ENCODE measurements at regions not wholly inside any gene's neighbourhood (a gene's known extent, or its start where the extent isn't known, plus 50 kb on each side); places are given as distances from the start of the nearest gene placed in this dataset.
A peak's percentile ranks its signal among the peaks of the same experiment; 100 is the strongest.
"Not testable (repeated sequence)": the region's sequence is repeated elsewhere in the genome, so short reads cannot be mapped to it uniquely, and the experiment has no call there.

DNA sequence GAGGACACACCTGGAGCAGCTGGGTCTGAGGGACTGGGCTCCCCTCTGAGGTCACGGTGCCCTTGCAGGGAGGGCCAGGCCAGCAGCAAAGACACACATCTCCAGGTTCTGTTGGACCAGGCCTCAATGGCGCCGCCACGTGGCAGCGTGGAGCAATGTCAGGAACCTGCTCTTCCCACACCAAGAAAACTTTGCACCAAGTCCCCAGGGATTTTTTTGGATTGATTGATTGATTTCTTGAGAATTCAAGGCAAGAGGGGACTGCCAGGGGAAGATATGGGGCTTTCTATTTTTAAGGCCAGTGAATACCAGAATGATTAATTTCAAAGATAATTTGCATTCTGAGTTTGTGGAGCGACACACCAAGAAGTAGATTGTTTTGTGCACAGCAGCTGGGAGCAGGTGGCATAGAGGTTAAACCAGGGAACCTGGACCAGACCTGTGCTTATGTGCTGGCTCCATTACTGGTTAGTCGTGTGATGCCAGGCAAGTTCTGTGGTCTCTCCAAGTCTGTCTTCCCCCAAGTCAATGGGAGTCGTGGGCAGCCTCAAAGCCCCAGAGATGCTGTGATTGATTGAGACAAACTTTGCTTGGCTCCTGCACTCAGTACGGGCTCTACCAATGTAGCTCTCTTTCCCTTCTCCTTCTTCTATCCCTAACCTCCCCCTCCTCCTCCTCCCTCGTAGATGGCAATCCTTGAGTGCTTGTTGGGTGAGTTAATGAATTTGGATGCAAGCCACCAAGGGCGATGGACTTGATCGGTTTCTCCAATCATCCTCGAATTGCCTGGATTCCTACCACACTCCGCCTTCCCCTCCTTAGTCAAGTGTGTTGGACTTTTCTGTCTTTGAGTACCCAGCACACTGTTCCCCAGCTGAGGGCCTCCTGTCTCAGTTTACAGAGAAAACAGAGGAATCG is 96.2 kb upstream of the TRPM1 start:
- in situ Hi-C loops (cut with MboI; ENCODE audit: low pct_unique_long_range_greater_than_20kb in 2 of 9, low sequenced_read_pairs in 9 of 9, unreplicated experiment in 9 of 9) = loop anchor here in 2 of 9 experiments (25.0 kb wide), 2 partner anchors 240 to 290 kb away; no protein-coding TSS in a partner anchor
- Histone ChIP-seq H3K4me1 (replicated peaks in 1 of 2) (no peaks in the 10 kb centered on the region), H3K4me3 (no peak overlapping the region), H3K27ac (no peak overlapping the region)
- 29 to 88% (median 67%) methylated on average over 2 to 11 of the region's 15 CpGs; no CpG with 5 or more reads in 2 of the 10 experiments for WGBS, 10 experiments
- peak in 3 of 8 experiments; percentile 35 to 66 (median 52) for ATAC-seq (replicated peaks in 6 of 8)

DNA sequence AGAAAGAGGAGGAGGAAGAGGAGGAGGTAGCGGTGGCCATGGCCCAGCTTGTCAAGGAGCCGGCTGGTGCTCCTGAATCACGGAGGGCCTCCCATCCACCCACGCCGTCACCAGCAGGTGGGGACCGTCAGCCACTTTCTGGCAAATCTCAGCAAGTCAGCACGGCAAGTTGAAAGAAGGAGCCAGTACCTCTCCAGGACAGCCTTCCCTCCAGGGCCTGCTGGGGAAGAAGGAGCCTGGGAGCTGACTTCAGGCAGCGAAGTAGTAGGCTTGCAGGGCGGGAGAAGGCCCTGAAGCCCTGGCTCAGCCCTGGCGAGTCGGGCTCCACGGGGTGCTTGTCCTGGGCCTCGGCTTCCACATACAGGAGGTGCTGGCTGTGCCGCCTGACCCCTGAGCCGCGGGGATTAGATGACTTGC is 99.2 kb upstream of the TRPM1 start:
- ATAC-seq (replicated peaks in 6 of 8) = peak; percentile 27 to 88 (median 76)
- no peak overlapping the region for H3K4me3 ChIP-seq
- in situ Hi-C loops (cut with MboI; ENCODE audit: low pct_unique_long_range_greater_than_20kb in 2 of 9, low sequenced_read_pairs in 9 of 9, unreplicated experiment in 9 of 9) = loop anchor here in 3 of 9 experiments (10.0 to 25.0 kb wide), 3 partner anchors 112 to 287 kb away; no protein-coding TSS in a partner anchor
- no peak overlapping the region for H3K27ac ChIP-seq
- 75 to 80% (median 80%) methylated on average over 2 of the region's 16 CpGs; no CpG with 5 or more reads in 7 of the 10 experiments for WGBS, 10 experiments
- peaks cover 0 to 6% of the 10 kb centered on the region in 2 donors for H3K4me1 ChIP-seq (replicated peaks in 1 of 2)

DNA sequence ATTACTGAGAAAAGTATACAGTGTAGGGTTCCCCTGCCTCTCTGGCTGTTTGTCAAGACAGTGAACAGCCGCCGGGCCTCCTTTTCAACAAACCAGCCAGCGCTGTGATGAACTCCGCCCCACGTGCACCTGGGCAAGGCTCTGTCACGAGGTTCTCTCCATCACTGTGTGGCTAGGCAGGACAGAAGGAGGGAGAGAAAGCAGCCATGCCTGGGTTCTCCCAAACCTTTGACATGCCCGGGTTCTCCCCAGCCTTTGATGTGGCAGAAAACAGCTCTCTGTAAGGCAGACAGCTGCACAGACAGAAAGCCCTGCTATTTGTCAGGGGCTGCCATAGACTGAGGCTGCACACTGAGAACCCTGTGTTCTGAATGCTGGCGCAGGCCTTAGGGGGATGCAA is 101.4 kb upstream of the TRPM1 start:
- in situ Hi-C loops (cut with MboI; ENCODE audit: low pct_unique_long_range_greater_than_20kb in 2 of 9, low sequenced_read_pairs in 9 of 9, unreplicated experiment in 9 of 9) = loop anchor here in 3 of 9 experiments (10.0 to 25.0 kb wide), 3 partner anchors 109 to 284 kb away; no protein-coding TSS in a partner anchor
- WGBS, 10 experiments = 43 to 83% (median 71%) methylated on average over 1 to 8 of the region's 8 CpGs; no CpG with 5 or more reads in 4 of the 10 experiments
- Histone ChIP-seq H3K4me3 (no peak overlapping the region), H3K4me1 (replicated peaks in 1 of 2) (peaks cover 0 to 6% of the 10 kb centered on the region in 2 donors), H3K27ac (no peak overlapping the region)
- peak in 3 of 8 experiments; percentile 10 to 42 (median 28) for ATAC-seq (replicated peaks in 6 of 8)

DNA sequence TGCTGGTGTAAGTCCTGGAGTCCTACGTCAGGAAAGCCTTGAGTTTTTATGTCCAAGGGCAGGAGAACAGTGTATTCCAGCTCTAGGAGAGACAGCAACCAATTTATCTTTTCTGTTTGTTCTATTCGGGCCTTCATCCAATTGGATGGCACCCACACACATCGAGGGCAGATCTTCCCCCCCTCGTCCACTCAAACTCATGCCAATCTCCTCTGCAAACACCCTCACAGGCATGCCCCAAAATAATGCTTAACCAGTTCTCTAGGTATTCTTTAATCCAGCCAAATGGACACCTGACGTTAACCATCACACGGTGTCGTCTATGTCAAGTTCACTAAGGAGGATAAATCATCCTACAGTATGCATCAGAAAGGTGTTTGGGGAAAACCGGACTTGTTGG is 102.5 kb upstream of the TRPM1 start:
- Histone ChIP-seq H3K27ac (no peak overlapping the region), H3K4me3 (no peak overlapping the region), H3K4me1 (replicated peaks in 1 of 2) (peaks cover 0 to 6% of the 10 kb centered on the region in 2 donors)
- no peak for ATAC-seq (replicated peaks in 6 of 8)
- in situ Hi-C loops (cut with MboI; ENCODE audit: low pct_unique_long_range_greater_than_20kb in 2 of 9, low sequenced_read_pairs in 9 of 9, unreplicated experiment in 9 of 9) = loop anchor here in 3 of 9 experiments (10.0 to 25.0 kb wide), 3 partner anchors 108 to 283 kb away; no protein-coding TSS in a partner anchor
- 30 to 100% (median 87%) methylated on average over 1 to 6 of the region's 8 CpGs; no CpG with 5 or more reads in 2 of the 10 experiments for WGBS, 10 experiments

DNA sequence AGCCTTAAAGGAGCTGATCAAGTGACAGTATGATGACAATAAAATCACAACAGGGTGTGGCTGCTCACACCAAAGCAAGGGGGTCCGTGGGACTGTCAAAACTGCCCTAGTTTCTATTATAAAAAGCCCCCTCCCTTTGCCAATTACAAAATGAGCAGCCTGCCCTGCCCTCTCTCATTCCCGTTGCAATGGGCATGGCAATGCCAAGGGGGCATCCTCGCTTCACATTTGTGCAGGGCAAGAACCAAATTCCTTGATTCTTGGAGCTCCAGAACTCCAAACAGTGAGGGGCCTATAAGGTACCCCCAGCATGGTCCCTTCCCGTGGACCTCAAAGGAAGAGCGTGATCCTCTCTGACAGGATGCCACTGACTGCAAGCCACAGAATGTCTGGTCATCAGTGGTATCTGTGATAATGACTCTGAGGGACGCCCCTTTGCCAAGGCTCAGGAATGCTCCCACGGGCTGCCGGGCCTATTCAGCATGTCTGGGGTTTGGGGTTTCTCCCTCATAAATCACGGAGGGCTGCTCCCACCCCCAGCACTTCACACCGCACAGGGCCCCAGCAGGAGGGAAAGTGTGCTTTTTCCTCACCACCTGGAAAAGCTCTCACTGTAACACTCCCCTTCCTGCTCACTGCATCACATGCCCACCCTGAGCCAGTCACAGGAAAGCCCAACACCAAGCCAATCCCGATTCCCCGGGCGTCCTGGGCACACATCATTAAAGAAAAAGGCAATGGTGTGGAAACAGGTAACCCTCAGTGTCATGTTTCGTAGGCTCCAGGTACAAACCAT is 105.1 kb upstream of the TRPM1 start:
- in situ Hi-C loops (cut with MboI; ENCODE audit: low pct_unique_long_range_greater_than_20kb in 2 of 9, low sequenced_read_pairs in 9 of 9, unreplicated experiment in 9 of 9) = loop anchor here in 3 of 9 experiments (10.0 to 25.0 kb wide), 3 partner anchors 106 to 281 kb away; no protein-coding TSS in a partner anchor
- Histone ChIP-seq H3K4me3 (no peak overlapping the region), H3K4me1 (replicated peaks in 1 of 2) (peaks cover 0 to 6% of the 10 kb centered on the region in 2 donors), H3K27ac (no peak overlapping the region)
- 20 to 100% (median 68%) methylated on average over 1 to 4 of the region's 14 CpGs; no CpG with 5 or more reads in 2 of the 10 experiments for WGBS, 10 experiments
- peak in 1 of 8 experiments; percentile 18 for ATAC-seq (replicated peaks in 6 of 8)

DNA sequence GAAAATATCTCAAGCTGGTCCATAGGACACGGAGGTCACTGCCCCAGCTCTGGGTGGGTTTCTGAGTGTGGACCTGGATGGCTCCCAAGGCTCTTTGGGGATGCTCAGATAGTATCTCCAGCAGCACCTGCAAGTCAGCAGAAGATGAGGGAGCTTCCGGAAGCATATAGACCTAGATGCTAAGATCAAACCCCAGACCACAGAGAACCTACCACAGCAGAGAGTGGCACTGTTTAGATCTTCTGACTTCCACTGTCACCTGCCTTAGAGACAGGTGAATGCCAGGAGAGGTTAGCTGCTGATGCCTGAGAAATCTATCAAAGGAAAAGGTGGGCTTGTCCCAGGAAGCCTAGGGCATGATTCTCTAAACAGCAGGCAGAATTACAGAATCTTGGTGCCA is 105.7 kb upstream of the TRPM1 start:
- in situ Hi-C loops (cut with MboI; ENCODE audit: low pct_unique_long_range_greater_than_20kb in 2 of 9, low sequenced_read_pairs in 9 of 9, unreplicated experiment in 9 of 9) = loop anchor here in 3 of 9 experiments (10.0 to 25.0 kb wide), 3 partner anchors 105 to 280 kb away; no protein-coding TSS in a partner anchor
- ATAC-seq (replicated peaks in 6 of 8) = no peak
- WGBS, 10 experiments = 33 to 100% (median 63%) methylated on average over 1 of the region's 2 CpGs; no CpG with 5 or more reads in 4 of the 10 experiments

DNA sequence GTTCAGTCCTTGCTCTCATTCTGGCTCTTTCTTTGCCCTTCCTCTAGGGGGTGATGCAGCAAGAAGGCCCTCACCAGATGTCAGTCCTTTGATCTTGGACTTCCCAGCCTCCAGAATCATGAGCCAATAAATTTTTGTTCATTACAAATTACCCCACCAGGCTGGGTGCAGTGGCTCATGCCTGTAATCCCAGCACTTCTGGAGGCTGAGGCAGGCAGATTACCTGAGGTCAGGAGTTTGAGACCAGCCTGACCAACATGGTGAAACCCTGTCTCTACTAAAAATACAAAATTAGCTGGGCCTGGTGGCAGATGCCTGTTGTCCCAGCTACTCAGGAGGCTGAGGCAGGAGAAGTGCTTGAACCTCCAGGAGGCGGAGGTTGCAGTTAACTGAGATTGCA is 106.3 kb upstream of the TRPM1 start:
- not testable (repeated sequence) for H3K27ac ChIP-seq; H3K4me3 ChIP-seq; ATAC-seq (replicated peaks in 6 of 8); H3K4me1 ChIP-seq (replicated peaks in 1 of 2)
- in situ Hi-C loops (cut with MboI; ENCODE audit: low pct_unique_long_range_greater_than_20kb in 2 of 9, low sequenced_read_pairs in 9 of 9, unreplicated experiment in 9 of 9) = loop anchor here in 3 of 9 experiments (10.0 to 25.0 kb wide), 3 partner anchors 104 to 279 kb away; no protein-coding TSS in a partner anchor
- WGBS, 10 experiments = 83 to 100% (median 100%) methylated on average over 1 of the region's 1 CpG; no CpG with 5 or more reads in 6 of the 10 experiments

More for the DNA sequence above, 105.7 kb upstream of the TRPM1 start:
- Histone ChIP-seq H3K4me3 (no peak overlapping the region), H3K27ac (no peak overlapping the region), H3K4me1 (replicated peaks in 1 of 2) (peaks cover 0 to 6% of the 10 kb centered on the region in 2 donors)

DNA sequence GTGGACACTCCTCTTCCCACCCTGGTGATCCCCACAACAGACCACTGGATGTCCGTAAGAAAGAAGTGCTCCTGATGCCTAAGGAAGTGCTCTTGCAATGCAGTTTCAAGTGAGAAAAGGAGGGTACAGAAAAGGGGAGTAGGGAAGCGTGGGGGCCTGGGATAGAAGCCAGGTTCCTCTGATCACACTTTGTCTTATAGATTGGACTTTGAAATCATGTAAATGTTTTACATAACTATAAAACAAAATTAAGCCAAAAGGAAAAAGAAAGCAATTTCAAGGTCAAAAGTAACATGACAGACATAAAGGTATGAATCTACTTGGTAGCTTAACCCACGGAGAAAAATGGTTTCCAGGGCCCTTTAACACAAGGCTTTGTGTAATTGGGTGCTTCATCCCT is 107.3 kb upstream of the TRPM1 start:
- no peak overlapping the region for H3K4me3 ChIP-seq
- H3K4me1 ChIP-seq (replicated peaks in 1 of 2) = no peaks in the 10 kb centered on the region
- WGBS, 10 experiments = 50 to 100% (median 80%) methylated on average over 1 to 3 of the region's 3 CpGs; no CpG with 5 or more reads in 1 of the 10 experiments
- in situ Hi-C loops (cut with MboI; ENCODE audit: low pct_unique_long_range_greater_than_20kb in 2 of 9, low sequenced_read_pairs in 9 of 9, unreplicated experiment in 9 of 9) = loop anchor here in 3 of 9 experiments (10.0 to 25.0 kb wide), 3 partner anchors 103 to 278 kb away; no protein-coding TSS in a partner anchor
- ATAC-seq (replicated peaks in 6 of 8) = no peak
- no peak overlapping the region for H3K27ac ChIP-seq

DNA sequence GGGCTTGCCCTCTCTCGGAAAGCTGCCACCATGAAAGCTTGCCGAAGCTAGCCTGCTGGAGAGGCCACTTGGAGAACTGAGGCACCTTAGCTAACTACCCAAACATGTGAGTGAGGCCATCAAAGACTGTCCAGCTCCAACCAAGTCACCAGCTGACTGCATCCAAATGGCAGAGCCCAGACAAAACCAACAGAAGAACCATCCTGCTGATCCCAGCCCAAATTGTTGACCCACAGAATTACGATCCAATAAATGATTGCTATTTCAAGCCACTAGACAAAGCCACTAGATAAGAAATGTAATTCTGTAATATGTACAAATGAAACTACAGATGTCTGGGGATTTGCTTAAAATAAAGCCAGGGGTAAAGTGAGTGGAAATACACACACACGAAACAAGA is 109.8 kb upstream of the TRPM1 start:
- Histone ChIP-seq H3K4me1 (replicated peaks in 1 of 2) (peaks cover 0 to 8% of the 10 kb centered on the region in 2 donors), H3K27ac (no peak overlapping the region), H3K4me3 (no peak overlapping the region)
- in situ Hi-C loops (cut with MboI; ENCODE audit: low pct_unique_long_range_greater_than_20kb in 2 of 9, low sequenced_read_pairs in 9 of 9, unreplicated experiment in 9 of 9) = loop anchor here in 3 of 9 experiments (25.0 kb wide), 2 partner anchors 101 to 276 kb away; no protein-coding TSS in a partner anchor
- no peak for ATAC-seq (replicated peaks in 6 of 8)
- 88 to 100% (median 100%) methylated on average over 1 to 4 of the region's 4 CpGs; no CpG with 5 or more reads in 1 of the 10 experiments for WGBS, 10 experiments

DNA sequence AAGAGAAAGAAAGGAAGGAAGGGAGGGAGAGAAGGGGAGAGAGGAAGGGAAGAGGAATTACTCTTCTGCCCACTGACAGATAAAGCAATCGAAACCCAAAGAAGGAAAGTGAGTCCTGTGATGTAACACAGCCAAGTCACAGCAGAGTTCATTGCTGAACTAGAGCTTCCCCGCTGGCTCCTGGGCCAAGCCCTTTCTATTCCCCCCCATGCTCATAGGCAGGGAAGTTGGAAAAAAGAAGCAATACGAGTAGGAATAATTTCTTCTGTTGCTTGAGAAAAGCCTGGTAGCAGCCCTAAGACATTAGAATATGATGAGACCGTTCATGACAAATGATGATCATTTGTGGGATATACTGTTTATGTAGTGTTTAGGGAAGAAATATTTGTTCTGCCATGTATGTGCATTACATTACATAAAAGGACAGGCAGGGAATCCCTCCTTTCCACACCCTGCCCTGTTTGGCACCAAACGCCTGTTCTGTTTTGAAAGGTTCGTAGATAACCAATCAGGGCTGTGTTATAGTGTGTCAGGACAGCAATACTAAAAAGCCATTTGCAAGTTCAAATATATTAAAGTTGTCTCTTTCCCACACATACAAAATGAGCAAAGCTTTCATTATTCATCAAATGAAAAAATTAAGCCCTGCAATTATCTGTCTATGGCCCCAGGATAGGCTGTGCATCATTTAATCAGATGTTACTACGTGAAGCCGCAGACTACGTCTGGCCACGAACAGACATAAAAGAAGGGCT is 111.0 kb upstream of the TRPM1 start:
- H3K27ac ChIP-seq = no peak overlapping the region
- in situ Hi-C loops (cut with MboI; ENCODE audit: low pct_unique_long_range_greater_than_20kb in 2 of 9, low sequenced_read_pairs in 9 of 9, unreplicated experiment in 9 of 9) = loop anchor here in 3 of 9 experiments (25.0 kb wide), 2 partner anchors 100 to 275 kb away; no protein-coding TSS in a partner anchor

DNA sequence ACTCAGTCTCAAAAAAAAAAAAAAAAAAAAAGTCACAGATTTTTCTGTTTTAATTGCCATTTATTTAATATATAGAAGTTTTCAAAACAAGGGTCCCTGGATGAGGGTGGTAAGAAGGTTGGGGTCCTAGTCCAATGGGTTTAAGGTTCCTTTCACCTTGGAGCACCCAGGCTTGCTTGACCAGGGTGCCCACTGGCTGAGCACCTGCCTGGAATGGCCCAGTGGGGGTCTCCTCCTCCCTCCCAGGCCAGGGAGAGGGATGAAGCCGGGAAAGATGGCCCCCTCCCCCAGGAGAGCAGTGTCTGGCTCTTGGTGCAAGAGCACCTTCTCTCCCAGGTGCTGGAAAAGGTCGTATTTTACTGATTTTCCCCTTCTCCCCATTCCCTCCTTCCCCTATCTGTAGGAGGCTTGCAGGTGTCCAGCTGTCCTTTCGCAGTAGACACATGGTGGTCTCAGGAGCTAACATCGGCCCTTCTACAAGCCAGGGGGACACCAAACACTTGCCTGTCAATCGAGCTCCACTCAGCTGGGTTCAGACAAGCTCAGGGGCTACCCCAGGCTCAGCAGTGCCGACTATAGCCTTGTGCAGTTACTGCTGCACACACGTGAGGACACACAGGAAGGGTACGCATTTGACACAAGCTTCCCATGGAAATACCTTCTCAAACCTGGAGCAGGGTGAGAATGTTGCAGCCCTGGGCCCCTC is 112.3 kb upstream of the KLF13 start:
- no peak overlapping the region for H3K27ac ChIP-seq
- no peak for ATAC-seq (replicated peaks in 6 of 8)
- WGBS, 10 experiments = 0 to 82% (median 78%) methylated on average over 1 to 5 of the region's 8 CpGs; no CpG with 5 or more reads in 6 of the 10 experiments
- peaks cover 0 to 8% of the 10 kb centered on the region in 2 donors for H3K4me1 ChIP-seq (replicated peaks in 1 of 2)
- H3K4me3 ChIP-seq = no peak overlapping the region
- in situ Hi-C loops (cut with MboI; ENCODE audit: low pct_unique_long_range_greater_than_20kb in 2 of 9, low sequenced_read_pairs in 9 of 9, unreplicated experiment in 9 of 9) = loop anchor here in 3 of 9 experiments (25.0 kb wide), 2 partner anchors 98 to 273 kb away; no protein-coding TSS in a partner anchor

More for the DNA sequence above, 111.0 kb upstream of the TRPM1 start:
- no peak overlapping the region for H3K4me3 ChIP-seq
- peak in 3 of 8 experiments; percentile 5 to 61 (median 39) for ATAC-seq (replicated peaks in 6 of 8)
- 13 to 95% (median 71%) methylated on average over 2 to 8 of the region's 10 CpGs for WGBS, 10 experiments
- peaks cover 0 to 8% of the 10 kb centered on the region in 2 donors for H3K4me1 ChIP-seq (replicated peaks in 1 of 2)
